ENCODE measurements at regions not wholly inside any gene's neighbourhood (a gene's known extent, or its start where the extent isn't known, plus 50 kb on each side); places are given as distances from the start of the nearest gene placed in this dataset.
A peak's percentile ranks its signal among the peaks of the same experiment; 100 is the strongest.

GRCh38 chr2:203789618-203790017 is 78.0 kb upstream of the CTLA4 start:
- DNase-seq (ENCODE audit: low spot score) = no peak
- H3K4me1 Mint-ChIP-seq (ENCODE audit: low read depth) = peaks cover 8% of the 10 kb centered on the region
- no peaks in the 10 kb centered on the region for H3K36me3 Mint-ChIP-seq (ENCODE audit: low read depth)
- H3K27me3 Mint-ChIP-seq (ENCODE audit: low read depth) = peaks cover 1% of the 10 kb centered on the region
- no peak overlapping the region for H3K4me3 Mint-ChIP-seq
- no peaks in the 10 kb centered on the region for H3K9me3 Mint-ChIP-seq
- no peak overlapping the region for H3K27ac Mint-ChIP-seq

GRCh38 chr2:203790134-203790852 is 77.3 kb upstream of the CTLA4 start:
- Mint-ChIP-seq H3K27ac (no peak overlapping the region), H3K4me3 (no peak overlapping the region), H3K9me3 (no peaks in the 10 kb centered on the region), H3K4me1 (ENCODE audit: low read depth) (peaks cover 5% of the 10 kb centered on the region), H3K27me3 (ENCODE audit: low read depth) (peaks cover 1% of the 10 kb centered on the region), H3K36me3 (ENCODE audit: low read depth) (no peaks in the 10 kb centered on the region)
- DNase-seq (ENCODE audit: low spot score) = no peak

GRCh38 chr2:203796248-203797010 is 71.1 kb upstream of the CTLA4 start:
- H3K9me3 Mint-ChIP-seq = peaks cover 17% of the 10 kb centered on the region
- DNase-seq (ENCODE audit: low spot score) = no peak
- no peak overlapping the region for H3K4me3 Mint-ChIP-seq
- peaks cover 3% of the 10 kb centered on the region for H3K27me3 Mint-ChIP-seq (ENCODE audit: low read depth)
- peaks cover 14% of the 10 kb centered on the region for H3K36me3 Mint-ChIP-seq (ENCODE audit: low read depth)
- no peak overlapping the region for H3K27ac Mint-ChIP-seq
- peaks cover 21% of the 10 kb centered on the region for H3K4me1 Mint-ChIP-seq (ENCODE audit: low read depth)

GRCh38 chr2:203797276-203797675 is 70.3 kb upstream of the CTLA4 start:
- Mint-ChIP-seq H3K27ac (no peak overlapping the region), H3K4me1 (ENCODE audit: low read depth) (peaks cover 22% of the 10 kb centered on the region), H3K27me3 (ENCODE audit: low read depth) (peaks cover 3% of the 10 kb centered on the region), H3K9me3 (peaks cover 19% of the 10 kb centered on the region), H3K4me3 (no peak overlapping the region), H3K36me3 (ENCODE audit: low read depth) (peaks cover 15% of the 10 kb centered on the region)
- DNase-seq (ENCODE audit: low spot score) = no peak

- peaks cover 15% of the 10 kb centered on the region for H3K36me3 Mint-ChIP-seq (ENCODE audit: low read depth)
- DNase-seq (ENCODE audit: low spot score) = no peak
- no peak overlapping the region for H3K4me3 Mint-ChIP-seq
- peaks cover 26% of the 10 kb centered on the region for H3K4me1 Mint-ChIP-seq (ENCODE audit: low read depth)
- no peak overlapping the region for H3K27ac Mint-ChIP-seq
- H3K9me3 Mint-ChIP-seq = peaks cover 19% of the 10 kb centered on the region
- H3K27me3 Mint-ChIP-seq (ENCODE audit: low read depth) = peaks cover 3% of the 10 kb centered on the region
Observed at GRCh38 chr2:203797712-203798111, 69.9 kb upstream of the CTLA4 start.

GRCh38 chr2:203798296-203799087 is 69.1 kb upstream of the CTLA4 start:
- Mint-ChIP-seq H3K4me1 (ENCODE audit: low read depth) (peaks cover 34% of the 10 kb centered on the region), H3K4me3 (no peak overlapping the region), H3K9me3 (peaks cover 19% of the 10 kb centered on the region), H3K27me3 (ENCODE audit: low read depth) (peaks cover 3% of the 10 kb centered on the region), H3K27ac (no peak overlapping the region), H3K36me3 (ENCODE audit: low read depth) (peaks cover 15% of the 10 kb centered on the region)
- no peak for DNase-seq (ENCODE audit: low spot score)

- H3K4me3 Mint-ChIP-seq = no peak overlapping the region
- peaks cover 2% of the 10 kb centered on the region for H3K27me3 Mint-ChIP-seq (ENCODE audit: low read depth)
- H3K27ac Mint-ChIP-seq = no peak overlapping the region
- peaks cover 46% of the 10 kb centered on the region for H3K4me1 Mint-ChIP-seq (ENCODE audit: low read depth)
- H3K9me3 Mint-ChIP-seq = peaks cover 24% of the 10 kb centered on the region
- H3K36me3 Mint-ChIP-seq (ENCODE audit: low read depth) = peaks cover 19% of the 10 kb centered on the region
- DNase-seq (ENCODE audit: low spot score) = peak; percentile 56
Observed at GRCh38 chr2:203799908-203800307, 67.7 kb upstream of the CTLA4 start.

- H3K9me3 Mint-ChIP-seq = peaks cover 27% of the 10 kb centered on the region
- H3K4me1 Mint-ChIP-seq (ENCODE audit: low read depth) = peaks cover 49% of the 10 kb centered on the region
- H3K4me3 Mint-ChIP-seq = no peak overlapping the region
Observed at GRCh38 chr2:203800783-203801182, 66.8 kb upstream of the CTLA4 start.

GRCh38 chr2:203802342-203803052 is 65.1 kb upstream of the CTLA4 start:
- Mint-ChIP-seq H3K27ac (peak overlapping the region; percentile 15), H3K36me3 (ENCODE audit: low read depth) (peaks cover 25% of the 10 kb centered on the region), H3K27me3 (ENCODE audit: low read depth) (peaks cover 2% of the 10 kb centered on the region), H3K9me3 (peaks cover 36% of the 10 kb centered on the region), H3K4me1 (ENCODE audit: low read depth) (peaks cover 49% of the 10 kb centered on the region), H3K4me3 (peak overlapping the region; percentile 33)
- peak; percentile 74 for DNase-seq (ENCODE audit: low spot score)

More at GRCh38 chr2:203800783-203801182, 66.8 kb upstream of the CTLA4 start:
- Mint-ChIP-seq H3K27me3 (ENCODE audit: low read depth) (peaks cover 2% of the 10 kb centered on the region), H3K36me3 (ENCODE audit: low read depth) (peaks cover 22% of the 10 kb centered on the region), H3K27ac (peak overlapping the region; percentile 38)
- DNase-seq (ENCODE audit: low spot score) = no peak

GRCh38 chr2:203803053-203803429 is 64.5 kb upstream of the CTLA4 start:
- H3K4me3 Mint-ChIP-seq = peak overlapping the region; percentile 33
- peaks cover 26% of the 10 kb centered on the region for H3K36me3 Mint-ChIP-seq (ENCODE audit: low read depth)
- peak overlapping the region; percentile 15 for H3K27ac Mint-ChIP-seq
- peaks cover 50% of the 10 kb centered on the region for H3K4me1 Mint-ChIP-seq (ENCODE audit: low read depth)
- DNase-seq (ENCODE audit: low spot score) = no peak
- H3K9me3 Mint-ChIP-seq = peaks cover 36% of the 10 kb centered on the region
- peaks cover 2% of the 10 kb centered on the region for H3K27me3 Mint-ChIP-seq (ENCODE audit: low read depth)

- peaks cover 2% of the 10 kb centered on the region for H3K27me3 Mint-ChIP-seq (ENCODE audit: low read depth)
- DNase-seq (ENCODE audit: low spot score) = peak; percentile 67
- peak overlapping the region; percentile 29 for H3K27ac Mint-ChIP-seq
- peak overlapping the region; percentile 31 for H3K4me3 Mint-ChIP-seq
- H3K4me1 Mint-ChIP-seq (ENCODE audit: low read depth) = peaks cover 50% of the 10 kb centered on the region
- peaks cover 26% of the 10 kb centered on the region for H3K36me3 Mint-ChIP-seq (ENCODE audit: low read depth)
- peaks cover 36% of the 10 kb centered on the region for H3K9me3 Mint-ChIP-seq
Observed at GRCh38 chr2:203804070-203804469, 63.5 kb upstream of the CTLA4 start.

- peak overlapping the region; percentile 31 for H3K4me3 Mint-ChIP-seq
- peaks cover 23% of the 10 kb centered on the region for H3K36me3 Mint-ChIP-seq (ENCODE audit: low read depth)
- peaks cover 32% of the 10 kb centered on the region for H3K9me3 Mint-ChIP-seq
- DNase-seq (ENCODE audit: low spot score) = no peak
- peaks cover 2% of the 10 kb centered on the region for H3K27me3 Mint-ChIP-seq (ENCODE audit: low read depth)
- no peak overlapping the region for H3K27ac Mint-ChIP-seq
- H3K4me1 Mint-ChIP-seq (ENCODE audit: low read depth) = peaks cover 51% of the 10 kb centered on the region
Observed at GRCh38 chr2:203804764-203805485, 62.6 kb upstream of the CTLA4 start.

- Mint-ChIP-seq H3K27me3 (ENCODE audit: low read depth) (peaks cover 2% of the 10 kb centered on the region), H3K4me1 (ENCODE audit: low read depth) (peaks cover 51% of the 10 kb centered on the region), H3K9me3 (peaks cover 27% of the 10 kb centered on the region), H3K4me3 (no peak overlapping the region), H3K27ac (no peak overlapping the region), H3K36me3 (ENCODE audit: low read depth) (peaks cover 19% of the 10 kb centered on the region)
- DNase-seq (ENCODE audit: low spot score) = no peak
Observed at GRCh38 chr2:203805486-203805838, 62.1 kb upstream of the CTLA4 start.
